NCI-H146 treated with DMSO at 0.1 percent for 48 hours (cell line): ENCODE measurements at regions not wholly inside any gene's neighbourhood (a gene's known extent, or its start where the extent isn't known, plus 50 kb on each side); places are given as distances from the start of the nearest gene placed in this dataset.

Source experiments
- DNase-seq: peaks from one replicate; lab custom pipeline; 2025; ENCODE audit not compliant: unreplicated experiment; lab: John Stamatoyannopoulos, UW

DNA sequence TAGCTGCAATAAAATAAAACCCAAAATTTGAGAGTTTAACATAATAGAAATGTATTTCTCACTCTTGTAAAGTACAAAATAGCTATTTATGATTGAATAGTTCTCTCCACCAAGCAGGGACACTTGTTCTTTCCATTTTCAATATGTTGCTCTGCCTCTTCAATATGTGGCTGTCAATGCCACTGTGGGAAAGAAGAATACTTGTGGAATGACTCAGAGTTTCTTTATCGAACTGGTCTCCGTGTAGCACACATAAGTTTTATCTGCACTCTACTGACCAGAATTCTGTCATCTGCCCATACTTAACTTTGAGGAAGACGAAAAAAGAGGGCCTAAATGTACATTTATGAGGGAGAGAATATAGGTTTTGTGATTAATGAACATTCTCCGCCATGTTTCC lies 256.9 kb downstream of the ATXN7L3B start:
- DNase-seq: no peak

DNA sequence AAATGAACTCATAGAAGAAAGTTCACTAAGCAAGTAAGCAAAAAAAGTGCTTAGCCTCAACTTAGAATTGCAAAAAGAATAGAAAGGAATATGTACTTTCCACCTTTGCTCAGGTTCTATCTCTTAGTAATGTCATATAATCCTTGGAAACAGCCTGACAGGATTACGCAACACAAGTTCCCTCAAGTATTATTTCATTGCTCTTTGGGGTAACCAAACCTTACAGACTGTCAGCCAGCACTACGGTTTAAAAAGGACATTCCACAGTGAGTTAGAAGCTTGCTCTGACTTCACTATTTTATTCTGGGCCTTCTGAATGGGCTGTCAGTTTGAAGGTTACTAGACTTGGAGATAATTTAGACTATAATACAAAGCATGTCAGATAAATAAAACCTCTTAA lies 264.0 kb downstream of the ATXN7L3B start:
- no peak for DNase-seq

DNA sequence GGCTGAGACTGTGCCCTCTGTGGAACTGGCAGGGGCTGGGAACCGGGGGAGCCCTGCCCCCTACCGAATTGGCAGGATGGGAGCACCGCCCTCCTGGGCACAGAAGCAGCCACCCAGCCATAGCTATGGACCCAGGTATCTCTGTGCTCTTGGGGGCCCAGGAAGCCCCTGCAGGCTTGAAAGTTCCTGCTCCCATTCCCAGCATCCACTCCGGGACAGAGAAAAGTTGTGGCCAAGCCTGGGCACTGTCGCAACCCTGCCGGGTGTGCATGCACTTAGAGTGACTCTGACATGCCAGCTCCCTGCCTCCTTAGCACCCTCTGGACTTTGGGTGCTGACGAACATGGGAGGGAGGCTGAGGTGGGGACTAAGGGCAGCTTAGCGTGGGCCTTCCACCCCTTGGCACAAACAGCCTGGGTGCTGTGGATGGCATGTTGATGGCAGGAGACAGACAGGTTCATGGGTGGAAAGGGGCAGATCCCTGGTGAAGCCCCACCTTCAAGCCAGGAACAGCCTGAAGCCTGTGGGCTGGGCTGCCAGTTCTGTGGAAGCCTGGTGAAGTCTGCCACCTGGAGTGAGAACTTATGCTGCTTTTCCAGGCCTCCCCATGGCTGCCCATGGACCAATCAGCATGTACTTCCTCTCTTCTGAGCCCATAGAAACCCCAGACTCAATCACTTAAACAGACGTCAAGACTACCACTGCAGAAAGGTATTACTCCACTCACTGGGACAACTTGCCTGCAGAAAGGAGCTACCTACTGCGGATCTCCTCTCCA lies 279.0 kb downstream of the ATXN7L3B start:
- DNase-seq: no peak

DNA sequence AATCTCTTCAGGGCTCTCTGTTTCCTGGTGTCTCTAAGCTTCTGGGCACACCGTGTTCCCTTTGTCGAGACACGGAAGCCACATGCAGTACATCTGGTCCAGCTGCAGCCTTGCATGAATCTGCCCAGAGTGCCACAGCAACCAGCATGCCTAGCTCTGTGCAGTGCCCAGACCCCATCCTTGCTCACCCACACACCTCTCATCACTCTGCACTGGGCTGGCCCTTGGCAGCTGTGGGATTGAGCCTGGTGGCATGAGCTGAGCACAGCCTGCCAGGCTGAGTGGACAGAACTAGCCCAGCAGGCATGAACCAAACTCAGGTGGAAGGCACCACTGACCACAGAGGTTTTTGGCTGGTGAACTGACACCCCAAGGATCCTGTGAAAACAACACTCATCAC lies 279.9 kb downstream of the ATXN7L3B start:
- no peak for DNase-seq

DNA sequence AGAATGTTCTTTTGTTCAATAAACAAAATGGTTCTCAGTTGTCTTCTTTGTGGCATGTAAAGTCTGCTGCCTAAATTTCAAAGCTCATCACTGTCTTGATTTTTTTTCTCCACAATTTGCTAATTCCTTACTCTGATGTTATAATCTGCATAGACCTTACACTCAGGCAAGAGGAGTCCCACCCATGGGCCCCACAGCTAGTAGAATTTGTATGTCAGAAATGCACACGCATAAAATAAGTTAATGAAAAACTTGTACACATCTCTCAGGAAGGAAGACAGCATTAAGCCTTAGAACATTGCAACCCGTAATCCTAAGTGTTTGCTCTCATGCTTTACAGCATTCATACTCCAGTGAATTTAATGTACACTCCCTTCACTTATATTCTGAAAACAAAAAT lies 280.8 kb downstream of the ATXN7L3B start:
- DNase-seq: no peak

DNA sequence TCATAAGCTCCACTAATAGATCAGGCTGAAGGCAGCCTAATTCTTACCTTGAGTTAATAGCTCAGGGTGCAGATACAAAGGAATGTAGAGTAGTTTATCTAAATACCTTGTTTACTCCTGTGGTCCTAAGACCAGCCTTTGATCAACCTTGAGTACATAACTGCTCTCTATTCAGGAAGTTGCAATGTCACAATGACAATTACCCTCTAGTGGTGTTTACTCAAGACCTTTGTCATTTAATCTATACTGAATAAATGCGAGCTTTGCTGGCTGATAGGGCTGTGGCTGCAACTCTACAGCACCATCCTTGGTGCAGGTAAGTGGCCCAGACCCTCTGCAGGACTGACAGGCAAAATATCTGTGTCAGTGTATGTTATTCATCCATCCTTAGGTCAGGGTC lies 282.7 kb downstream of the ATXN7L3B start:
- no peak for DNase-seq

DNA sequence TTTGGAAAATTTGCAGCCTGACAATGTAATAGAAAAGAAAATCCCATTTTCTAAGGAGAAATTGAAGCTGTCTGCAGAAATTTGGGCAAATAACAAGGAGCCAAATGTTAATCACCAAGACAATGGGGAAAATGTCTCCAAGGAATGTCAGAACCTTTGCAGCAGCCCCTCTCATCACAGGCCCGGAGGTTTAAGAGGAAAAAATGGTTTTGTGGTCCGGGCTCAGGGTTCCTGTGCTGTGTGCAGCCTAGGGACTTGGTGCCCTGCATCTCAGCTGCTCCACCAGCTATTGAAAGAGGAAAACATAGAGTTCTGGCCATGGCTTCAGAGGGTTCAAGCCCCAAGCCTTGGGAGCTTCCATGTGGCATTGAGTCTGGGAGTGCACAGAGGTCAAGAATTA lies 298.9 kb downstream of the ATXN7L3B start:
- no peak for DNase-seq

DNA sequence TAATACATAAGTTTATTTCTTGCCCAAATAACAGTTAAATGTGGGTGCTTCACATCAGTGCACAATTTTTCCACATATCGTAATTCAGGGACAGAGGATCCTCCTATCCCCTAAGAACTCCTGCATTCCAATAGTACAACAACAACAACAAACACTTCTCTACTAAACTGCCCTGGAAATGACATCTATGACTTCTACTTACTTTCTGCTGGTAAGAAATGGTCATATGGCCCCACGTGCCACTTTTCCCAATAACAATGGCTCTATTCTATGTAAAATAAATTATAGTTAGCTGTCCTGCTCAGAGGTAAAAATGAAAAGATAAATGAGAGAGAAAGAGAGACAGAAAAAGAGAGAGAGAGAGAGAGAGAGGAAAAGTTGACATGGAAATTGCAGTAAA lies 308.5 kb downstream of the ATXN7L3B start:
- no peak for DNase-seq

DNA sequence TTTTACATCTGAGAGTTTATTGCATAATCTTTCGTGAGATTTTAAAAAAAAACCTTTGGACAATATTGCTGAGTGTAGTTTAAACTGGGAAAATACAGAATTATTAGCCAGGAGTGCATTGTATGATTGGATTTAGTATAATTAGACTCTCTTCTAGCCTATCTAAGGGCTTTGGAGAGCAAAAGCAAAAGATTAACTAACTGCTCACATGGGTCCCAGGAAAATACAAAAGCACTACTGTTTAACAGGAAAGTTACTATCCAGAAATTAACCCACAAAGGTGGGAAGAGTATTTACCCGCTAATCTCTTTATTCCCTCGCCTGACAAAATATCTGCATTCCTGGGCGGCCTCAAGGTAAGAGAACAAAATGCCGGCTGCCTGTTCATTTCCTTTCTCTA lies 309.5 kb downstream of the ATXN7L3B start:
- no peak for DNase-seq

DNA sequence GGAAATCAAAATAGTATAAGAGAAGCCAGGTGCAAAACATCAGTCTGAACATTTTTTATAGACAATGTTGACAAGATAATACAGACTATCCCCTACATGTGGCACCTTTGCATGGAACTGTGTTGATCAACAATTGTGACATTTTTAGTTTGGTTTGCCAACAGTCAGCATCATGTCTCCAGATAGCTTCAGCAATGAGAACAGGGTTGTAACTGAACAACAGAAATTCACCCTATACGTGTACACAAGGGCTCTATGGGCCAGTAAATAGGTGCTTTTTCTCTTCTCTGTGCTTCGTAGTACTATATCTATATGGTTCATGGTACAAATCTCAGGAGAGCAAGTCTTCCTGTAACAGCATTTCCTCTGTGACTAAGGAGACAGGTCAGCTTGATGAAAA lies 310.4 kb downstream of the ATXN7L3B start:
- DNase-seq: no peak

DNA sequence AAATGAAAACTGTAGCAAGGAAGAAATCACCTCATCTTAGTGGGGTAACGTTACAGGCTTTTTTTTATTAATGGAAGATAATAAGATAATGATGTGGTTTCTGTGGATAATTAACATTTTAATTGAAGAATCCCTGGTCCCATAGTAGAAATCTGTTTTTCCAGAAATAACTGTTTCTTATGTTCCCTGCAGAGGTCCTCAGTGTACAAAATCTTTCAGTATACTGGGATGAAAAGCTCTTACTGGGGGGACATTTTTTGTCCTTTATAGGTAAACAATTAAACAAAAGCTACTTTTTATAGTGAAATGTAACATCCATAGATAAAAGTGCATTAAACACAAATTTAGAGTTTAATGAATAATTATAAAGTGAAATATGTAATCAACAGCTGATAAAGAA lies 312.2 kb downstream of the ATXN7L3B start:
- no peak for DNase-seq

DNA sequence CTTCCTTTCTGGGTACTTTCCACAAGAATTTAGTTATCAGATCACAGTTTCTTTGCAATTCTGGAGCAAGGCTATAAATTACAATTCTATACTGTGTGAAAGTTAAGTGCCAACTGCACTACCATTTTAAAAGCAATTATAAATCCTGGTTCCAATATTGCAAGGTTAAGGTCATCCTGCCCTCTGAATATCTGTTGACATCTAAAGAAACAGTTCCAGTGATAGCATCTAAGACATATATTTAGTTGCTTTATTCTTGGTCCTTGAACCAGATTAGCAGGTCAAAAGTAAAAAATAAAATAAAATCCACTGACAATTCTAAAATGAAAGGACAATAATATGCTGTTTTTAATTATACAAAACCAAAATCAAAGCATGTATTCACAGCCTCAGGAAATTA lies 334.2 kb downstream of the ATXN7L3B start:
- no peak for DNase-seq

DNA sequence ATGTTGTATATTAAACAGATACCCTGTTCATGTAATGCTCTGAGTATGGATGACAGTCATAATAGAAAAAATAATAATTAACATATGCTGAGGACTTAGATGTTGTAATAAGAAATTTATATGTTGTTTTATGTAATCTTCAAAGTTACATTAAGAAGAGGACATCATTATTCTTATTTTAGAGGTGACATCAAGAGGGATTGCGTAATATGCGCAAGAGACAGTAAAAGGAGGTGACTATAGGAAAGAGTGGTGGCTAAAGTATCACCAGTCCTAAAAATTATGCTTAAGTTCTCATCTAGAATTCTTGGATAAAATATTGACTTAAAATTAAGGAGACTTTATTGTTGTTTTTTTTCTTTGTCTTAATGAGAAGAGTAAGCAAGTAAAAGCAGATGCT lies 323.9 kb downstream of the KCNC2 start:
- DNase-seq: no peak

DNA sequence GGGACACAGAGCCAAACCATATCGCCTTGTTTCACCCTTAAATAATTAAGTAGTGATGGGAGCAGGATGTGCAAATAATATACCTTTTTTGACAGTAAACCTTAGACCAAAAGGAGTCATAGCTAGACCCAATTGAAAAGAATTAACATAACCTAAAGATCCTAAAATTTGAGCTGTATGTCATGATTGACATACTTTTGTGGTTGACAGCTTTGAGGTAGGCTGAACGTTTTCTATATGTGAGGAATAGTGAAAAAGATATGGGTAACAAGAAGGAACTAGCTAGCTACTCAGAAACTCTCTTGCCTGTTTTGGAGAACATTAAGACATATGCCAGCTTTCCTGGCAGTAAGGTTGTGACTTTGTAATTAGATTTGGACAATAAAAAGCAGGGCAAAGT lies 320.6 kb downstream of the KCNC2 start:
- no peak for DNase-seq

DNA sequence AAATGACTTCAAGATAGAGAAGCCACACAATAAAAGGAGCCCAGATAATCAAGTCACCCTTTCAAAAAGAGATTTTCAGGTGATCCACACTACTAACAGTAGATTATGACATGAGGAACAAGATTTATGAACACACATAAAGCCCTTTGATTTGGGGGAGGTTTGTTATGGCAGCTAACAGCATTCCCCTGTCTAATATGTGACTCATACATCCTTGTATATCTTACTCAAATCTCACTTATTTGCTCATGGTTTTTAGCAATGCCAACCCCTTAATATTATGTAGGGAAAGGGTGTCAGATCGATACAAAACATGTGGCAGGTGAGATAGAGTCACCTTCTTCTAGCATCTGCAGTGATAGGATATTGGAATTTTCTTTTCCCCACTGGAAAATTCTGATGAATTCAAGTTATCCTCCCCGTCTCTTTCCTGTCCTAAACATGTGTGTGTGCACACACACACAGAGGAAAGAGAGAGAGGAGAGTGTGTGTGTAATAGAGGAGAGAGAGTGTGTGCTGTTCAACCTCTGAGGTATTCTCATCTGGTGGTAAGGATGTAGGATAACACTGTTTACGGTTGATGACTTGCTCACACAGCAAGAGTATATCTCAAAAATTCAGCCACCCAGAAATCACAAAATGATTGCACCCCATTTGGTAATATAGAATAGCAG lies 319.9 kb downstream of the KCNC2 start:
- no peak for DNase-seq

DNA sequence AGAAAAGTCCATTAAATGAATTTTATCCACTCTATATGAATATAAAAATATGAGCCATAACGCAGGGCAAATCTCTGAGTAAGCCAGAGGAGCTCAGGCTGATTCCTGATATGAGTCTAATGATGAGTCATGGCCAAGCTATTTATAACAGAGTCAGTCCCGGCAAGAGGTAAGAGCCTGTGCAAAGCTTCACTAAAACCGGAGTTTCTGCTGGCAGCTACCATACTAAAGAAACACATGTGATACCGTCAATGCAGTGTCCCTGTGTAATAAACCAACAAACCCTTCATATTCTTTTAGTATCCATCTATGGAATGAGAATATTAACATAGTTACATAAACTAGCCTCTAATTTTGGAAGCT lies 319.4 kb downstream of the KCNC2 start:
- DNase-seq: no peak

DNA sequence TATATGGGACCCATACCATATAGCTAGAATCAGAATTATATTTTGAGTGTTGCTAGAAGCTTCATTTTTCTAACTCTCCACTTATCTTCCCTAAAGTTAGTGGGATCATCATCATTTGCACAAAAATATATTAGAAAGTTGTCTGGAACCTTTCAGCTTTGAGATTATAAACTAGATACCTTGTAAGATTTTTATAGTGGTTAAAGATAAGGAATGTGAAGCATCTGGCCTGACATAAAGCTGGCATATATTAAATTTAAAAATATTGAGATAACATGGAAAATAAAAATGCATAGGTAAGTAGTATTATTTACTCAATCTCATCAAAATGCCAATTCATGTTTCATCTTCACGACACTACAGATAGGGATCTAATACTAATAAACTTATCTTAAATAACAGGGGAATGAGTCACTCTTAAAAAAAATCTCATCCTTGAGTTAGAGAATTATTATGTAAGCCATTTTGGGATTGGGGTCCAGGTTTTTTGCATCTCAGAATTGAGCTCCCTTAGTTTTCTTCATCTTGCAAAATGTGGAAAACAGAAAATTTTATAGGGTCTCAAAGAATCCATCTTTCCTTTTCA lies 318.5 kb downstream of the KCNC2 start:
- no peak for DNase-seq

DNA sequence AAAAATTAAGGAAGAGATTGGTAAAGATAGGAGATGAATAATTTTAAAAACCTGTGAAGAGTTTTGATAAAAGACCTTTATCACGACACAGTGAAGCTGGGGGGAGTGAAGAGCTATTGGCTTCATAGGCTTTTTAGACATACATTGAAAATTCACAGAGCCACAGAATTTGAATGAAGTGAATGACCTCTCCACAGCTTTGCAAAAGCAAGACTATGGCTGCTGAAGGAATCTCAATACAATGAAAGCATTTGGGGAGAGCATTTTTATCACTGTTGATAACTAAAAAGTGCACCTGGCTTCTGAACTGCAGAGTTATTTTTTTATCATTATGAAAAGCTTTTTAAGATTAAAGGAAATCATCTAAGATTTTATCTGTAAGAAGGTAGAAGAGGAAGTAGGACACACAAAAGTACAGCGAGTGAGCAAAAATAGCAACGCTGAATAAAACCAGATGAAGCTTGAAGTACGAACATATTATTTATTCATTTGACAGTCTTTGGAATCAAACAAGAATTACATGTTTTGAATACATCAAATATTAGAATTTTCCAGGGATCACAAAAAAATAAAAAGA lies 317.5 kb downstream of the KCNC2 start:
- DNase-seq: no peak

DNA sequence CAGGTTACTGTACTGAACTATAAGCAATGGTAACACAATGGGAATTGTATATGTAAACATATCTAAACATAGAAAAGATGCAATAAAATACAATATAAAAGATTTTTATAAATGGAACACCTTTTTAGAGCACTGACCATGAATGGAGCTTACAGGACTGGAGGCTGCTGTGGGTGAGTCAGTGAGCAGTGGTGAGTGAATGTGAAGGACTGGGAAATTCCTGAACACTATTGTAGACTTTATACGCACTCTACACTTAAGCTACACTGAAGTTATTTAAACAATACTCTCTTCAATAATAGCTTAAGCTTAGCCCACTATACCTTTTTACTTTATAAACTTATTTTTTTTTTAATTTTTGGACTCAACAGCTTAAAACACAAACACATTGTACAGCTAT lies 313.5 kb downstream of the KCNC2 start:
- DNase-seq: no peak

DNA sequence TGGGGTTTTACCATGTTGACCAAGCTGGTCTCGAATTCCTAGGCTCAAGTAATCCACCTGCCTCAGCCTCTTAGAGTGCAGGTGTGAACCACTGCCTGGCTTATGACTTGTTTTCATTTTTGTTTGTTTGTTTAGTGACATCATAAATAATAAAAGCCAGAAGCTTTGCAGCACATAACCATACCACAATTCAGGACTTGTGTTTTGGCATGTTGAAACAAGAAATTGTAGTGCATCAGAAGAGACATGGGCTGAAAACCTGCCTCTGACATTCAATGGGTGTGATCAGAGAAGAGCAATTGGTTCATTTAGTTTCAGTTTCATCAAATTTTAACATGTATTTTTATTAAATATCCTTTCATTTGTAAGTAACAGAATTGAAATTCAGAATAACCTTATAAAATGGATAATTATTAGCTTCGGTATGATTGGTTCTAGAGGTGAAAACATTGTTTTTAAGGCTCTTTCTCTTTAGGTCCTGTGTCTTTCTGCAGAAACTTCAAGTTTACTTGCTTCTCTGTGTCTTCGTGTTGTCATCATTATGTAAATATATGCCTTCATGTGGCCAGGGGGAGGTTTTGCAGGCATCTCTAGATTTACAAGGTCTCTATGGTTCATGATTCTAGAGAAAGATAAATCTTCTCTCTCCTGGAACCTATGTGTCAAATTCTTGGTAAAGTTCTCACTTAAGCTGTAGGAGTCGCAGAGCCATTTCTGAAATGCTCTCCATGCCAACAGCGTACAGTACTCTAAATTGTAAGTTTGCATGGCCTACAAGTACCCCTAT lies 312.0 kb downstream of the KCNC2 start:
- no peak for DNase-seq

DNA sequence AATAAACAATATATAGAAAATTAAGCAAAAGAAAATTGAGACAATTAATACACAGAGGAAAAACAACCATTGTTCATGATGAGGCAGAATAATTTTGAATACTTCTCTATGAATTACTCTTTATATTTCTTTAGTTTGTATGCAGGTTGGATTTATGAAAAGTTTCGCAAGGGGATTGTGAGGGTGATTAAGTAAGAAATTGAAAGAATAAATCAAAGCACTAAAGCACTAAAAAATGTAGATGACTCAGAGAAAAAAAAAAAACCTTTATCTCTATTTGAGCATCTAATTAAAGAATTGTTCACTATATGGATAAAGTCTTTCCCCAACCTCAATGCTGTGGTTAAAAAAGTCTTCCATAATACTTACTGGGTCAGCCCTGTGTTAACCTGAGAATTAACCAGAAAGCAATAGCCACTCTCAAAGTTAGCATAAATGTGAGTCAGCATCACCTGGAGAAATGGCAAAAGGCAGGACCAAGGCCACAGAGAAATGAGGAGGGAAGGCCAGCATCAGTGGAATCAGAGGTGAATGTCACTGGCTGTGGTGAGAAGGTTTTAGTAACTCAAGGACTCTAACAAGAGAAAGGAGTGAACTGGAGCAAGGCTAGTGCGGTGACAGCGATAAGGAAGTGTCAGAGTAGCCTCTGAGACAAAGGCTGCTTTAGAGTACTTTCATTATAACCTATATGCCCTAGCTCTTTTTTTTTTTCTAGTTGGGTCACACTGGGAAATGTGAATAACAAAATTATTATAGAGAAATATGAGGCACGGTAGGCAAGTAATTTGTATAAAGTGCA lies 310.4 kb downstream of the KCNC2 start:
- no peak for DNase-seq
